C4-2B (cell line): ENCODE measurements at regions not wholly inside any gene's neighbourhood (a gene's known extent, or its start where the extent isn't known, plus 50 kb on each side); places are given as distances from the start of the nearest gene placed in this dataset.

Experiments
- H3K27ac ChIP-seq: fragments of 450-650 bp; 2 replicates; pipeline ENCODE4 v1.5.1; 2017
- ZFX ChIP-seq: fragments of 450-650 bp; IDR thresholded peaks from 2 replicates; pipeline ENCODE4 v1.6.1; 2017
- TF ChIP-seq, protein P1 (sequence below): fragments of 450-650 bp; conservative IDR thresholded peaks from 2 replicates; pipeline ENCODE4 v1.5.1; 2017; ENCODE audit warnings: mild to moderate bottlenecking

DNA sequence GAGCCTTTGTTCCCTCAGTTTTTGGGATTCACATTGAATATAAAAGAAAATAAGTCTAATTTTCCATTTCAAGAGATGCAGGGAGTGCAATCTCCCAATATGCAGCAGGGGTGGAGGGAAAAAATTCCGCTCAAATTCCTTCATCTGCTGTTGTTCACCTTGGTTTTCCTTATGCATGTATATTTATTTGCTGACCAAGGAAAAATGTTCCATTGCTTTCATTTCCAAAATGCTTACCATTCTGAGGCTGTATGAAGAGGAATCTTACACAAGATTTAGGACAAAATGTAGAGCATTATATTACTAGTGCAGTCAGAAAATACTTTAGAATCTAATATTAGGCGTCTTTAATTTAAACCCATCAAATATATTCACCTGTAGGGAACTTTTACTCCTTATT lies 863.9 kb downstream of the EPHA3 start:
- no peak overlapping the region for H3K27ac ChIP-seq
- no peak for TF ChIP-seq ZFX
- TF ChIP-seq, protein P1, sequence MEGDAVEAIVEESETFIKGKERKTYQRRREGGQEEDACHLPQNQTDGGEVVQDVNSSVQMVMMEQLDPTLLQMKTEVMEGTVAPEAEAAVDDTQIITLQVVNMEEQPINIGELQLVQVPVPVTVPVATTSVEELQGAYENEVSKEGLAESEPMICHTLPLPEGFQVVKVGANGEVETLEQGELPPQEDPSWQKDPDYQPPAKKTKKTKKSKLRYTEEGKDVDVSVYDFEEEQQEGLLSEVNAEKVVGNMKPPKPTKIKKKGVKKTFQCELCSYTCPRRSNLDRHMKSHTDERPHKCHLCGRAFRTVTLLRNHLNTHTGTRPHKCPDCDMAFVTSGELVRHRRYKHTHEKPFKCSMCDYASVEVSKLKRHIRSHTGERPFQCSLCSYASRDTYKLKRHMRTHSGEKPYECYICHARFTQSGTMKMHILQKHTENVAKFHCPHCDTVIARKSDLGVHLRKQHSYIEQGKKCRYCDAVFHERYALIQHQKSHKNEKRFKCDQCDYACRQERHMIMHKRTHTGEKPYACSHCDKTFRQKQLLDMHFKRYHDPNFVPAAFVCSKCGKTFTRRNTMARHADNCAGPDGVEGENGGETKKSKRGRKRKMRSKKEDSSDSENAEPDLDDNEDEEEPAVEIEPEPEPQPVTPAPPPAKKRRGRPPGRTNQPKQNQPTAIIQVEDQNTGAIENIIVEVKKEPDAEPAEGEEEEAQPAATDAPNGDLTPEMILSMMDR, result no peak

DNA sequence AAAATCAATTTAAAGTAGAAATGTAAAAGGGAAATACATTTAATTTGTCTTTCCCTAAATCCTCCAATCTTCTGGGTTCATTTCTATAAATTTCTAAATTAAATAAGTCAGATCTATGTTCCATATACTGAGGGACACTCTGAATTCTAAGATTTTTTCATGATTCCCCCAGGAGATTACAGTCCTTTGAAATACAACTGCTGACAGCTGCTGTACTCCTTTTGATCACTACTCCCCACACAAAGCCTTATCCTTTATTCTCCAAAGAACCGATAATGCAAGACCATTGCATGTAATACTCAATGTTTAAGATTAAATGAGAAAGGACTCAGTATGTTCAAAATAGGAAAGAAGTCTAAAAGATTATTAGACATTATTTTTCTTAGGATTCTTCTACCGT lies 865.7 kb downstream of the EPHA3 start:
- TF ChIP-seq ZFX, result no peak
- TF ChIP-seq, protein P1, result no peak
- no peak overlapping the region for H3K27ac ChIP-seq

DNA sequence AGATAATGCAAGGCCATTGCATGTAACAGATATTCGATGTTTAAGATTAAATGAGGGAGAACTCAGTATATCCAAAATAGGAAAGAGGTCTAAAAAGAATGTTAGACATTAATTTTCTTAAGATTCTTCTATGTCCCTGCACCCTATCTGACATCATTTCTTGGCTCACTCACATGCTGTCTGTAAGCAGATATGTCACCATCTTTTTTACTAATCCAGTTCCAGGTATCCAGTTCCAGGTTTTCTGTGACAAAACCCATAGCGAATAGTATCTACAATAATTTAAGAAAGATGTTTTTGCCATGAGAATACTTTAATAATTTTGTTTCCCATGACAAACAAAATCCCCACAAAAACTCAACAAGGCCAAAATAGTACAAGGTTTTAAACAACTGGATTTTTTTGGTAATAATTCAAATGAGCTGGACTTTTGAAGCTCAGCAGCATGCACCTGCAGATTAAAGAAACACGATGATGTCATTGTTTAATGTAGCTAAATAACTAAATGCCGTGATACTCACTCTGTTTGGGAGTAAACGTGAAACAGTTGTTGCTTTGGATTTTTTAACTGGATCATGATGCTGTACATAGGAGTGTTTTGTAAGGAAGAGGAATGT lies 867.6 kb downstream of the EPHA3 start:
- H3K27ac ChIP-seq, result no peak overlapping the region
- TF ChIP-seq ZFX, result no peak
- TF ChIP-seq, protein P1, result no peak

DNA sequence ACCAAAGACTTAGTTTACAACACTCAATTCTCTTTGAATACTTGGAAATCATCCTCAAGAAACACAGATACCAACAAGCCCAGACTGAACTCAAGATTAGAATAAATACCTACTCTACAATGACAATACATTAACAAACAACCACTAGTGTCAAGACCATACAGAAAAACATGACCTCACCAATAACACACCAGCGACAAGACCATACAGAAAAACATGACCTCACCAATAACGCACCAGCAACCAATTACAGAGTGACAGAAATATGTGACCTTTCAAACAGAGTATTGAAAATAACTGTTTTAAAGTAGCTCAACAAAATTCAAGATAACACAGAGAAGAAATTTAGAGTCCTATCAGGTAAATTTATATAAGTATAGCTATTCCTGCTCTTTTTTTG lies 876.0 kb downstream of the EPHA3 start:
- TF ChIP-seq, protein P1, result no peak
- no peak for TF ChIP-seq ZFX
- no peak overlapping the region for H3K27ac ChIP-seq

DNA sequence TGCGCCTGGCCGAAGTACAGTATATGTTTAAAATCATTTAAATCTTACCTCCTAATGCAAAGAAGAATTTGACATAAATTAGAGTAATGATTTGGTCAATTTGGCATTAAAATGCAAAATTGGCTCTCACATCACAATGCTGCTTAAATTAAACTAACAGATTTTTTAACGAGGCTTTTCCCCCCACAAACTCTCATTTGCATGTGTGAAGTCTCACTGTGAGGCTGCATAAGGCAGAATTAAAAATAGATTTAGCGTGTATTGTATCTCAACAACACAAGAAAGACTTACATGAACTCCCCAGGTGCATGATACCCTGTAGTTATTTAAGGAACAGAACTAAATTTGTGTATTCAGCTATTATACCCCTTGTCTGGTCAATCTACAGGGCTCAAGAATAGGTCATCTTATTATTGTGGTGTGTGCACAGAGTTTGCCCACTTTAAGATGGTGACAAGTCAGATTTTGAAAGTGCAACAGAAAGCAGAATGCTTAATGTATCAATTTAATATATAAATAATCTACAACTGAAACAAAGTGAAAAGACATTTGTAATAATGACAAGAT lies 897.9 kb downstream of the EPHA3 start:
- no peak overlapping the region for H3K27ac ChIP-seq
- TF ChIP-seq, protein P1, result no peak
- no peak for TF ChIP-seq ZFX

DNA sequence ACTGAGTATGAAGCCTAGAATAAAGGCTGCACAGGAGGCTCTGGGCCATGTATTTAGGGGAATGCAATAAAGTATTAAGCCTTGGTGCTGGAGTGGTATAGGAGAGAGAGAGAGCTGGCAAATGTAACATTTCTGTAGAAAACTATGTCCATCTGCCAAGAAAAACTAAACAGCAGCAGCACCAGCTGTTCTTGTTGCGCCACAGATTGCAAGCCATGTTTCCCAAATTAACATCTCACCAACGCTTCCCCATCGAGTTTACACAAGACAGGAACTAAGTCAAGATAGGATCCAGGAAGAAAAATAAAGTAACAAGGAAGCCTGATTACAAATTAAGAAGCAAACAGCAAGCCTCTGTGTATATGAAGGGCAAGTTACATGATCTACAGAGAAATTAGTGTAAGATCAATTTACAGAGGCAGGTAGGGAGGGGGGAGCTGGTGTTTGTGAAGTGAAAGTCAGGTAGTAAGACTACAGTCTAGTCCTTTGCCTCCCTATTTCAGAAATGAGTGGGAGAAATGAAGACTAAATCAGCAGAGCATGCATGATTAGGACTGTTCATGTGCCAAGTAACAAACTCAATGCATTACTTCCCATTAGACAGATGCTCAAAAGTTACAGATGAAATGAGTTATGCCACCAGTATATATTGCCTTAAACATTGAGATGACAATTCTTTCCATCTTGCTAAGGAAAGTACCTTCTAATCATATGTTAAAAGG lies 900.5 kb downstream of the EPHA3 start:
- TF ChIP-seq, protein P1, result no peak
- no peak for TF ChIP-seq ZFX
- no peak overlapping the region for H3K27ac ChIP-seq

DNA sequence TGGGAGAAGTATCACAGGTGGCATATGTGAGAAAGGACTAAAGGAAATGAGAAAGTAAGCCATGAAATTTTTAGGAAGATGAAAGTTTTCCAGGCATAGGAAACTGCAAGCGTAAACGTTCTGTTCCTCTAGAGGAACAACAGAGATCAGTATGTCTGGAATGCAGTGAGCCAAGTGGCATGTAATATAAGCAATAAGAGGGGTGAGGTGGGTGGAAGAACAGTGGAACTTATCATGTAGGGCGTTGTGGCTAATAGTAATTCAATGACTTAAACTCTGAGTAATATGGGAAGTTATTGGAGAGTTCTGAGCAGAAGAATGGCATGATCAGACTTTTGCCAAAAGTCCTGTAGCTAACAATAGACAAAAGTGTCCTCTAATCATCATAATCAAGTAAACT lies 902.9 kb downstream of the EPHA3 start:
- no peak overlapping the region for H3K27ac ChIP-seq
- no peak for TF ChIP-seq ZFX
- TF ChIP-seq, protein P1, result no peak
